ENCODE measurements at regions not wholly inside any gene's neighbourhood (a gene's known extent, or its start where the extent isn't known, plus 50 kb on each side); places are given as distances from the start of the nearest gene placed in this dataset.

DNA sequence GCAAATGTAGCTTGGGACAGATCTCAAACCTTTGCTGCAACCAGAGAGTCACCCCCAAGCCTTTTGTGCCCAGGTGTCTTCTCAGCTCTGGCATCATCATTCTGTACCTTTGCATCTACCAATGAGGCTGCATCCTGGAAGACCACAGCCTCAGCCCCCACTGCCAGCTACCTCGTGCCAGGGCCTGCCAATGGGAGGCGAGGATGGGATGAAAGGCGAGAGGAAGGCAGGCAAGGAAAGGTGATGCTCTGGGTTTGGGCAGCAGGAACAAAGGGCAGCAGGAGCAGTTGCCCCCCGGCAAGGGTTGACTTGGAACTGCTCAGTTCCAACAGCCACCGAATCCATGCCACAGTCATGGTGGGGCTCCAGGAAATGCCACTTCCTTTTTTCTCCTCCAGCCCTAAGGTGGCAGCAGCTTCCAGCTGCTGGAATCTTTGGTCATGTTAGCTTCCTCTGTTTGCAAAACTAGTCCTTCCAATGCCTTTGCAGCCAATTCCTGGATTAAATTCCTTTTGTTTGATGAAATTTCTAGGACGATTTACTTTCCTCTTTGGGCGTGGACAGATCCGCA lies 651.6 kb downstream of the NPHP4 start:
- no peak for DNase-seq (ENCODE audit: low read depth)

DNA sequence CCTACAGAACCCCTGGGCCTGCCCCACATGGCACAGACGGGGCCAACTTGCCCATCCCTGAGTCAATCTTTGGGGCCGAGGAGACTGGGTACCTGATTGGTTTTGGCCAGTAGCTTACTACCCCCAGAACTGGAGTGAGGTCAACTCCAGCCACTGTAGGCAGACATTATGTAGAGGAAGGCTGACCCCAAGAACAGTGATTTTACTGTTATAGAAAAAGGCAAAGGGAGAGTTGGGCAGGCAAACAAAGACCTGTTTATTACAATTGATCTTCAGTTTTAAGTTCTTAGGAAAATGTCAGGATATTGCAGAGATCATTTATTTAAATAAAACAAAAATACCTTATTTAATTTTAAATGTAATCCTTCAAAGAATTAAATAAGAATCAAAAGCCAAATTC lies 653.8 kb downstream of the NPHP4 start:
- DNase-seq (ENCODE audit: low read depth) = no peak

DNA sequence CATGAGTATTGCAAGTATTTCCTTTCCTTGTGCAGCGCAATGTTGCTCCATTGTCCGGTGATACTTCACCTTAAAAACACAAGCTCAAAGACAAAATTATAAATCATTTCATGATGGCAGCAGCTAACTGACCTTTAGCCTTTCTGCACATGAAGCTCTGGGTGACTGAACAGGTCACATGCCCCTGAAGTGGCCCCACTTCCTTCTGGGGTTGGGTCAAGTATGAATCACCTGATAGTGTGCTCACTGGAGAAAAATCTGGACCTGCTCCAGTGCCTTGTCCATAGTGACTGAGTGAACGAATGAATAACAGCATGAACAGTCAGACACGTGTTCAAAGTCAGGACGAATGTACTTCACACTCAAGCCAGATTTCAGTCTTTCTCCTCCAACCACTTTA lies 658.9 kb downstream of the NPHP4 start:
- no peak for DNase-seq (ENCODE audit: low read depth)

DNA sequence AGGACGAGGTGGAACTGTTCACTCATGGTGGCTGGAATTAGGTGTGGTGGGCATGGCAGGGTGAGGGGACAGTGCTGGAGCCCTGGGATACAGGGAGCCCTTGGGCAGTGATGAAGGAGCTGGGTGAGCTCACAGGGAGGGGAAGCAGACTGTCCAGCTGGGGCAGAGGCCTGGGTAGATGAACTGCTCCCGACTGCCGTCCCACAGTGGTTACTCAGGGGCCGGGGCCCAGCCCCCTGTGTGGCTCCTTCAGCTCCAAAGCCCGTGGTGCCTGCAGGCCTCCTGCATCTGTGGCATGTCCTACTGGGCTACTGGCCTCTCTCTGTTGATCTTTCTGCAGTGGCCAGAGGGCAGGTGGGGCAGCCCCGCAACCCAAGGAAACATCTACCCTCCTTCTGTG lies 661.1 kb downstream of the NPHP4 start:
- no peak for DNase-seq (ENCODE audit: low read depth)

DNA sequence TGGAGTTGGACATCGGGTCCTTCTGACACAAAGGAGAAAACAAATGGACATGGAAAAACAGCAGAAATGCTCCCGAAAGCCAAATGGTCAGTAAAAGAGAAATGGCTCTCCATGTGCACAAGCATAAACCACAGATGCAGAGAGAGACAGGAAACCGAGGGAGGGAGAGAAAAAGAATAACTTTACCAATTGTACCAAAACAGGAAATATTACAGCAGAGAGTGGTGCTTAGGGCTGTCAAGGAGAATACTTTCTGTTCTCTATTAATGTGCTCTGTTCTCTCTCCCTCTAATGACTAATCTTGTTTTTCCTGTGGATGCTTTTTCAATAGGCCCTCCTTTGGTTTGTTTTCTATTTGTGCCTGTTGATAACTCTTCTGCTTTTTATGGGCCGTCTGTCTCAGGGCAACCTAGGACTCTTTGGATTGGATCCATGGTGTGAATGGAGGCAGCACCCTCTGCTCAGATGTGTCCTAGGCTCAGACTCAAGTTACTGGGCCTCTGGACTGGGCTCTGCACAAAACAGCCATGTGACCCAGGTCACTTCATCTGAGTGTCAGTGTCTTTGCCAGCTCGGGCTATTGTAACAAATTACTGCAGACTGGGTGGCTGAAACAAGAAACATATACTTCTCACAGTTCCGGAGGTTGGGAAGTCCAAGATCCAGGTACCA lies 663.0 kb downstream of the NPHP4 start:
- DNase-seq (ENCODE audit: low read depth) = no peak

DNA sequence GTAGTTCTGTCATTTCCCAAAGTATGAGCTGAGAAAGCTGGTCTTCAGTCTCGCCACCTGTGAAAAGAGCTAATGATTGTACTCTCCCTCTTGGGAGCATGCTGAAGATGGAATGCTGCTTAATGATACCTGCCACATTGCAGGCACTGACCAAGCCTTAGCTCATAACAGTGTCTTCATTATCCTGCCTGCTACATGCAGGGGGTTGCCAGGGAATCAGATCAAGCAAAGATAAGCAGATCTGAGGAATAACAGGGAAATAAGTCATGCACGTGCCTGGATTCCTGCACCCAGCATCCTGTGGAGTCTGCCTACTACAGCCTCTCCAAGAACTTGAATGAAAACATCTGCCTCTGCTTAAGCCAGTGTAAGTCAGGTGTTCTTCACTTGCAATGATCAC lies 667.3 kb downstream of the NPHP4 start:
- DNase-seq (ENCODE audit: low read depth) = no peak

DNA sequence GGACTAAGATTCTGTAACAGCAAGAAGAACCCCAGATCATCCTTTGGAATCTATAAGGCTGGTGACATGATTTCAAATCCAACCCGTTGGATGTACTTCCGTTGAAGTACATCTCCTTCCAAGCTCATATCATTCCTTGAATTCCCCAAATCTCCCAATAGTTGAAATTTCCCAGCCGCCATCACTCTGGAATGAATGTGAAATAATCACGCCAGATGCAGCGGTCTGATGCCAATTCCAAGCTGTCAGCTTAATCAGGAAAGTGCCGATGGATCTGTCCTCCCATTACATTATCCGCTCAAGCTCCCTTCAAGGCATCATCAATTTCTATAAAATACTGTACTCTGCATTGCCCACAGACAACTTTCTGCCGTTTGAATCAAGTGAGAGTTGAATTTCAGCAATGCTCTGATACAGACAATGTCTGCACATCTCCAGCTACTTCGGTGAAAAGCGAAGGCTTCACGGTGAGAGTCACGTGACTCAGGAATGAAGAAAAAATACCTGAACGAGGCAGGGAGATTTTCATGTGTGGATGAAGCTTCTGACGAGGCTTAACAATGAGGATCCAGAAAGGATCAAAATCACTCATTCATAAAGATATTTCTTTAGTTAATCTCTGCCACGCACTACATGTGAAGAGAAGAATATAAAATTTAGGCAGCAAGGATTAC lies 663.9 kb downstream of the AJAP1 start:
- no peak for DNase-seq (ENCODE audit: low read depth)

DNA sequence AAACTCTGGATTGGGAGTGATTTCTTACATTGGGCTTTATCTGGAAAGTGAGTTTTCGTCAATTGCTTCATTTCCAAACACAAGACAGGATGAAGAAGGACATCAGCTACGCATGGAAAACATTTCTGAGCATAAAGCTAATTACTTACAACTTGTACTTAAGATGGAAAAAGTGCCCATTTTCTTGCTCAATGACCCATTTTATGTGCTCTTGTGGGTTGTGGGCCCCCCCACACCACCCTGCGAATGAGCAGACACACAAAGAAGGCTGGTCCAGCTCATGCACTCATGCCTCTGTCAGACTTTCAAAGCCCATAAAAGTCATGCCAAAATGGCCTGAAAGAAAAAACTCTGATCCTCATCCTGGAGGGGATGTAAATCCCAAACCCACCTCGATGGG lies 663.0 kb downstream of the AJAP1 start:
- no peak for DNase-seq (ENCODE audit: low read depth)

DNA sequence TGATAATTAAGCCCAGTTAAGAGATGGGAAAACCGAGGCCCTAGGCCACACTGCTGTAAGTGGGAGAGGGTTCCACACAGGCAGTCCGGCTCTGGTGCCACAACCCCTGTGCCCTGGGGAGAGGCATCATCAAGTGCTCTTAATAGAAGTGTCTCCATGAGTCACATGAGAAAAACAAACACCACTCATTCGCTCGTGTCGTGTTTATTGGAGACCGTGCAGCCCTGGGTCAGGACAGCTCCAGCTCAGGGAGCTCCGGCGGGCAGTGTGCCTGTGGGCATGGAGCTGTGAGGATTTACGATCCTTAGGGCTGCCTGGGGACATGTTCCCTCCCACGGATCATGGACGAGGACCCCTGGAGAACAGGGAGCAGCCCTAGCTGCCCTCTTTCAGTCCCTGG lies 658.5 kb downstream of the AJAP1 start:
- no peak for DNase-seq (ENCODE audit: low read depth)

DNA sequence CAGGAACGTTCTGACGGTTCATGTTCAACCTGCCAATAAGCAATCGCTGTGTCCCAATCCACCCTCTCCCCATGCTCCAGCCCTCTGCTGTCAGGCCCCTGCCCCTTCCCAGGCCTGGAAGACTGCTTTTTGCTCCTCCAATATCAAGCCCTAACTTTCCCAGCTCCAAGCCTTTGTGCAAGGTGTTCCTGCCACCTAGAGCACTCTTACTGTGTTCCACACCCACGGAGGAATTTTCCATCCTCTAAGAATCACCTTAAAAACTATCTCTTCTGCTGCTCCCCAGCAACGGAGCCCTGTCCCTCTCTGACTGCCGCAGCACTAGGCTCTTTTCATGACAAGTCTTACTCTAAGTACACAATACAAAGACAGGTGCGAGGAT lies 657.9 kb downstream of the AJAP1 start:
- no peak for DNase-seq (ENCODE audit: low read depth)

DNA sequence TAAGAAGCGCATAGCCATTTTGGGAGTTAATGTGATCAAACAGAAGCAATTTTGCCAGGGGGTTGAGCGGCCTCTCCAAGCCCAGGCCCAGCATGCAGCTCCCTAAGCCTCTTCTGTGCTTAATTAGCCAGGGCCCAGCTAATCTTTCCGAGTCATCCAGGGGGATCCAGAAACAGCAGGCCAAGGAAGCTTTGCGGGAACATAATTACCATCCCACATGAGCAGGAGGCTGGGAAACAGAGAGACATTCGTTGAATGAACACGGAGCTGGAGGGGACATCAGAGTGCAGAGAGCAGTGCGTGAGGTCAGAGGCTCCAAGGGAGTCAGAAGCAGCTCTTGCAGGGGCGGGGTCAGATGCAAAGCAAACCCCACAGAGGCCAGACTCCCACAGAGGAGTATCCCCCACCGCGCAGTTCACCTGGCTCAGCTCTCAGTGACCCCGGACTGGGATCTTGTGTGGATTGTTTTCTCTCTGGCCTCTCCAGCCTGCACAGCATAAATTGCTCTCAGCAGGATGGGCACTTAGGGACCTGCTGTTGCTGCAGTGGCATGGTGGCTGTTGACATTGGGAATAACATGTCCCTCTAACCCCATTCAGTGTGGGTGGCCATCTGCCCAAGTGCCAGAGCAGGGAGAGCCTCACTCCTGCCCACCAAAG lies 657.4 kb downstream of the AJAP1 start:
- DNase-seq (ENCODE audit: low read depth) = no peak

DNA sequence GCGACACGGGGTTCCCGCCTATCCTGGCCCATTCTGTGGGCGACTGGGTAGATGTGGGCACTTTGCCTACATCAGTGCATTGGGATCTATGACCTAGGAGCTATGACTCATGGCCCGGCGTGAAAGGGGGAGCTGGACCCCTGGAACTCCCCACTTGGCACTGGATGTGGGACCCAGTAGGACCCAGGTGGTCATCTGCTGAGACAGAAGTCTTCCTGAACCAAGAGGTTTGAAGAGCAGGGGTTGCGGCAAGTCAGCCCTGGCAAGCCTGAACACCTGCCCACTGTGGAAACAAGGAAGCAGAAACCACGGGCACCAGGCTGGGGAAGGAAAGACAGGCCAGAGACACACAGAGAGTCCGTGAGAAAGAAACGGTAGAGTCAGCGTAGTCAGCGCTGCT lies 656.7 kb downstream of the AJAP1 start:
- no peak for DNase-seq (ENCODE audit: low read depth)

DNA sequence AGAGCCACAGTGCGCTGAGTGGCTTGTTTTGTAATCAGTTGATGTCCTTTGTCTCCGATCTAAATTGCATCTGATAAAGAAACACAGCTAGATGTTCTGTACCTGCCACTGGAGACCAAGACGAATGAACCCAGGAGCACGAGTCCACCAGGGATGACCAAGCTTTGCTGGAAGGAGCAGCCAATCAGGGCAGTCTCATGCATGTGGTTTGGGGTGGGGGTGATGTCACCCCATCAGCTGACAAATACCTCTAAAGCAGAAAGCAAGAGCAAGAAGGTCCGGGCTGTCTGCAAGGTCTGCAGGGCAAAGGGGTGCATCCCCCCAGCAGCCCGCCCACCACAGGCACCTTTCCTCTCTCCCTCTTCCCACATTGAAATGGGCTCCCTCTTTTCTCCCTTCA lies 653.8 kb downstream of the AJAP1 start:
- no peak for DNase-seq (ENCODE audit: low read depth)

DNA sequence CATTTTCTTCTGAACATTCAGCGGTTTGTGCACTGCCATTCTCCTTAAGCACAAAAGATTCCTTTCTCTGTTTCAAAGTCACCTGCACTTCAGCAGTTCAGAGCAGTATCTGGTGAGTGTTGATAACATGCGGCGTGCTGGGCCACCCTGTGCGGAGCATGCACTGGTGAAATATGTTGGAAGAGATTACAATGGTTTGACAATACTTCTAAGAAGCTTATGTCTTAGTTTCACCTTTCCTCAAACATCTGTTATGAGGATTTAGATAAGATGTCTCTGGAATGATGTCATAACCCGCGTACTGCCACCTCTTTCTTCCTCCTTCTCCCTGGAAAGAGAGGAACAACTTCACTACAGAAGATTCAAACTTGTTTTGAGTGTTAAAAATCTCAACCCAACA lies 650.3 kb downstream of the AJAP1 start:
- no peak for DNase-seq (ENCODE audit: low read depth)

DNA sequence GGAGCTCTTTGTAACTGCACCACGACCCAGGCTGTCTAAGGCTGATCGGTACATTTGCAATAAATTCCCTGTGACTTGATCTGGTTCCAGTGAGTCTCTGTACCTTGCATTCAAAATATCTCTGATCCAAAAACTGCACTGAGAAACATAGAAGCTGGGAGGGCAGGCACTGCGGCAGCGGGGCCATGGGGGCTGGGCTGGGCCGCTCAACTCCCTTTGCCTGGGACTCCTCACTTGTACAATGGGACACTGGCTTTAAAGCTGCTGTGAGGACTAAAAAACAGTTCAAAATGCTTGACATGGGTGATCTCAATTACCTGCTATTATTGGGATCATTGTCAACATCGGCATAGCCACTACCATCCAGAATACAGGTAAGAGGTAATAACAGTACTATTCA lies 644.0 kb downstream of the AJAP1 start:
- DNase-seq (ENCODE audit: low read depth) = no peak

DNA sequence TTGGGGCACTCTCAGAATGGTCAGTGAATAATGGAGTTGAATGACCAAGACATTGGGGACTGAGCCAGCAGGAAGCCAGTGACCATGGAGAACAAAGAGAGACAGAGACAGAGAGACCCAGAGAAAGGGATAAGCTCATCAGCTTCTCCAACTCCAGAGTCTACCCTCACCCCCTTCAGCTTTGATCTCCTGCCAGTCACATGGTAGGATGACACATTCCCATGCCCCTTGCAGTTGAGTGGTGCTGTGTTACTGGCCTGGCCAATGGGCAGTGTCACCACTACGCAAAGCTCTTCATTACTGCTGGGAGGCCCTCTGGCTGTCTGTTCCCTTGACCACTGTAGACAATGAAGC lies 643.5 kb downstream of the AJAP1 start:
- DNase-seq (ENCODE audit: low read depth) = no peak

DNA sequence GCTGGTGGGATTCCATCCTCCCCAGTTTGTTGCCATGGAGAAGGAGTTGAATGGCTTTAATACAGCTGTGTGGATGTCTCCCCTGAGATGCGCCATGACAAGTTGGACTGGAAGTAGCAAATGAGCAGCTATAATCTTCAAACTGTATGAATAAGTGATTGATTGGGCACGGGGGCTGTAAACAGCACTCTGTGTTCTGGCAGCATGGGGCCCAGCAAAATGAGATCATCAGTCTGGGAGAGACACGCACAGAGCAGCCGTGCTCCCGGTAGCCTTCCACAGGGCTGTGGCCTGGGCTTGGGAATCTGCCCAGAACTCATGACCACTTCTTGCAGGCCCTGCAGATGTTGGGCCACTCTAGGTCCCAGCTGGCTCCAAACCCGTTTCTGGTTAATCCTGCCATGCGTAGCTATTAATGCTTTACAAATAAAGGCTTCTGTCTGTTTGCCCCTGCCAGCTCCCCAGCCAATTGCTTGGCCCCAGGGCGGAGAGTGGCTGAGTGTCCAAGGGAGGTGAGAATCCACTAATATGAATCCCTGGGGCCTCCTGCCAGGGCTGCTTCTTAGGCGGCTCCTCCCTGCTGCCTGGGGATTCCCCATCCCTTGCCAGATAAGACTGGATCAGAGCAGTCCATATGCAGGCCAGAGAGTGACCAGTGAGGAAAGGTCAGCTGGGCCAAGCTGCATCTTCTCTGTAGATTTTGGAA lies 642.9 kb downstream of the AJAP1 start:
- DNase-seq (ENCODE audit: low read depth) = no peak

DNA sequence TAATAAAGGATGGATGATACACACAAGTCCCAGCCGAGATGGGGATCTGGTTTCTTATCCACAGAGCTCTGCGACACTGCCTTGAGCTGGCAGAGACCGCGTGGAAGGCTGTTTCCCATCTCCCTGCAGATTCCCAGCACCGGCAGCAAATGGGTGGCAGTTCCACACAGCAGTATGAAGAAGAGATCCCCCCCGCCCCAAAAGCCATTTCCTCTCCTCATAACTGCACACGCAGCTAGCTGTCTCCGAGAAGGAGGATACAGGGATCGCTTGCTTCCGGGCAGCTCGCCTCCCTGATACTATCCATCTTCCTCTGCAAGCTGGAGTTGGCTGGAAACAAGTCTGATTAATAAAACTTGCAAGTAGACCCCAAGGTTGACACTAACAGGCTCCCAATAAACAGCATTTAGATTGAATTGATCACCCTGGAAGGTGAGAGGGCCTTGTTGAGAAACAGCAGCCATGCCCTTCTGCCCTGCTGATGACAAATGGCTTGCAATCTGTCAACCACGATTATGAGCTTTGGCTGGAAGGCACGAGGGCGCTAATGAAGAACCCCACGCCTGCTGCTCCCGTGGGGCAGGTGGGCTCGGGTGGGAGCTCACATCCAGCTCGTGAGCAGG lies 642.3 kb downstream of the AJAP1 start:
- DNase-seq (ENCODE audit: low read depth) = no peak

DNA sequence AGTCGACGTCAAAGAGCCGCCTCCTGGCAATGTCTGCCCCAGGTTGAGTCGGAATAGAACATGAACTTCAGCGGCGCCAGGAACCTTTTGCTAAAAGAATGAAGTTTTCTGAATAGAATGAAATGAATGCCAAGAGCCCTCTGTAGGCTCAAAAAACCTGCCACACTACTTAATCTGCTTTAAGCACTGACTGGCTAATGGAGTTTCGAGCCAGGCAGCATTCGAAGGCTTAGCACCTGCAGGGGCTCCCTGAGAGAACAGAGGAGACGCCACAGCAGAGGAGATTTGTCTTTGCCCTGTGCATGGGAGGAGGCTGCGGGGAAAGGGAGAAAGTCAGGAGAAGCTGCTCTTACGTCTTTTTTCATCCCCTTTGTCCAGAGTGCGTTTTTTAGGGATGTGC lies 641.7 kb downstream of the AJAP1 start:
- no peak for DNase-seq (ENCODE audit: low read depth)

DNA sequence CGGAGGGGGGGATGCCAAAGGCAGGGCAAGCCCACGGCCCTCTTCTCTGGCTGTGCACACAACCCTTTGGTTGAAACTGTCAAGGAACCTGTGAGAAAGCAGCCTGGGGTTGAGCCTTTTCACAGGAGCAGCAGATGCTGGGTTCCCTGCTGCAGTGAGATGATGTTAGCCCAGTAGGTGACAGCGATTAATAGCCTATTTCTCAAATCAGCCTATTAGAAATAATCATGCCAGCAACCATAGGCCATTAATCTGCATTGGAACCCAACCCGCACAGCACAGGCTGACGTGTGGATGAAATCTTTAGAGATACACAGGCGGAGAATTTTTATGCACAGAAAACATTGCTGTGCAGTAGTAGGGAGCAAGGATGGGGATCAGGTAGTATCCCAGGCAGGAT lies 637.5 kb downstream of the AJAP1 start:
- DNase-seq (ENCODE audit: low read depth) = no peak

DNA sequence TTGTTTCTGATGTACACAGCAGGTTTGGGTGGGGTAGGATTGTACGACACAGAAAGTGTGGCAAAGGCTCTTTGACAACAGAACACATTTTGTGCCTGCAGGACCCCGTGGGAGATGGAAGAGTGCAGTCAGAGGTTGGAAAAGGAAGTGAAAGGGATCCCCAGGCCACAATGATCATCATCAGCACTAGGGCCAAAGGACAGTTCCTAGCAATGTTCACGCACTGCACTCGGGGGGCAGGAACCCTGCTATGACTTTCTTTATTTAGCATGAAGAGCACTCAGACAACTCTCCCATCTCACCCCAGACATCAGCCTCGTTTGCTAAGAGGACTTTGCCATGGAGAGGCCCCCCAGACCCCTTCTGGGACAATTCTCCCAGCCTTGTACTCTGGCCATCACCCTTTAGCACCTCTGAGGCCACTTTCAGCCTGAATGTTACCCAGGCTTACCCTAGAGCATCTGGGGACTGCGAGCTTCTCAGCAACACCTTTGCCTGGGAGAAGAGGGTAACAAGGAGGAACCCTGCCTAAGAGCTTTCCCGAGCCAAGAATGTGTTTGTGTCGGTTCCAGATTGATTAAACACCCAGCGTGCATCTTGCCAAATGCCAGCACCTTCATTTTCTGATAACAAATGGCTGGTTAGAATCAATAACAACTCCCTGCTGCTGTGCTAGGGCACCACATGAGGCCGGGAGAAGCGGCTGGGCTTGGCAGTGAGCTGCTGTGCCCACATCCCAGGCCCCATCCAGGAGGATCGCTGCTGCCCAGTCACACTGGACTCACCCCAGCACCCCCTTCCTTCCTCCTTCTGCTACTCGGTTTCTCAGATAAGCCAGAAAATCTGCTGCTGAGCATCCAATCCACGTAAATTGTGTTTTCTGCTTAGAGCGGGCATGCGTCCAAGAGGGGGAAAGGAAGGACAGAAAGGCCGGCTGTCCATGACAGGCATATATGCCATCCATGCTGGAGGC lies 633.1 kb downstream of the AJAP1 start:
- DNase-seq (ENCODE audit: low read depth) = no peak
